Fibroblast of lung (primary cell): ENCODE measurements at regions not wholly inside any gene's neighbourhood (a gene's known extent, or its start where the extent isn't known, plus 50 kb on each side); places are given as distances from the start of the nearest gene placed in this dataset.

Source experiments
- DNase-seq, 2 donors: peaks; one replicate each; pipeline versions ENCODE4 v3.0.0 to v3.0.0-alpha.2; 2010; ENCODE audit warnings: low read depth in 2 of 2
- H2AFZ ChIP-seq: 2 replicates; pipeline ENCODE4 v1.5.1; 2012; ENCODE audit warnings: low read length, control low read depth, inconsistent platforms
- H3K27ac ChIP-seq: 2 replicates; pipeline ENCODE4 v1.5.1; 2011; ENCODE audit warnings: low read length, control low read depth; ENCODE audit not compliant: insufficient read depth
- H3K27me3 ChIP-seq: 2 replicates; pipeline ENCODE4 v1.5.1; 2011; ENCODE audit warnings: mild to moderate bottlenecking, low read length; ENCODE audit not compliant: control insufficient read depth, insufficient read depth
- H3K36me3 ChIP-seq: 2 replicates; pipeline ENCODE4 v1.5.1; 2011; ENCODE audit warnings: low read length; ENCODE audit not compliant: control insufficient read depth, insufficient read depth
- H3K4me1 ChIP-seq: 2 replicates; pipeline ENCODE4 v1.5.1; 2011; ENCODE audit warnings: low read length; ENCODE audit not compliant: control insufficient read depth, insufficient read depth; ENCODE audit errors: extremely low read depth
- H3K4me2 ChIP-seq: 2 replicates; pipeline ENCODE4 v1.5.1; 2011; ENCODE audit warnings: low read length, control low read depth; ENCODE audit not compliant: insufficient read depth; ENCODE audit errors: extremely low read depth
- H3K4me3 ChIP-seq, 4 experiments: fragments of 200-600 bp in 1 of 4; sonication (generic) in 1 of 4; replicated peaks in 1 of 4; 2 replicates each; pipeline ENCODE4 v1.5.1; 2011 to 2016; ENCODE audit warnings: low read length in 4 of 4, low read depth in 3 of 4, mild to moderate bottlenecking in 3 of 4, control low read depth in 2 of 4, inconsistent platforms in 1 of 4, mixed read lengths in 1 of 4; ENCODE audit not compliant: insufficient read depth in 1 of 4; ENCODE audit errors: control extremely low read depth in 1 of 4
- H3K79me2 ChIP-seq: 2 replicates; pipeline ENCODE4 v1.5.1; 2012; ENCODE audit warnings: mild to moderate bottlenecking, low read length, inconsistent platforms; ENCODE audit not compliant: control insufficient read depth, insufficient read depth
- H3K9ac ChIP-seq: 2 replicates; pipeline ENCODE4 v1.5.1; 2011; ENCODE audit warnings: mild to moderate bottlenecking, low read length, control low read depth; ENCODE audit not compliant: insufficient read depth
- H3K9me3 ChIP-seq: 2 replicates; pipeline ENCODE4 v1.5.1; 2012; ENCODE audit warnings: low read depth, low read length; ENCODE audit not compliant: control insufficient read depth, insufficient read depth
- H4K20me1 ChIP-seq: 2 replicates; pipeline ENCODE4 v1.5.1; 2011; ENCODE audit warnings: low read length; ENCODE audit not compliant: control insufficient read depth, insufficient read depth; ENCODE audit errors: extremely low read depth
- CTCF ChIP-seq, 2 donors: IDR thresholded peaks in 1 of 2; conservative IDR thresholded peaks in 1 of 2; 1 replicate in 1 of 2; 2 replicates in 1 of 2; pipeline ENCODE4 v1.5.1; 2011 to 2012; ENCODE audit warnings: low read length in 2 of 2, control low read depth in 1 of 2, inconsistent platforms in 1 of 2, low read depth in 1 of 2, mild to moderate bottlenecking in 1 of 2
- EZH2 ChIP-seq: IDR thresholded peaks from 2 replicates; pipeline ENCODE4 v1.5.1; 2012; ENCODE audit warnings: low read length, control low read depth, mild to moderate bottlenecking; ENCODE audit errors: missing control alignments

GRCh38 chr6:4486568-4487315 lies 289.5 kb upstream of the CDYL start:
- Histone ChIP-seq H3K4me1 (no peaks in the 10 kb centered on the region), H3K27ac (no peak overlapping the region), H3K9me3 (no peaks in the 10 kb centered on the region), H3K36me3 (no peaks in the 10 kb centered on the region), H2AFZ (no peak overlapping the region), H3K4me3 (no peak overlapping the region), H3K9ac (no peak overlapping the region), H3K4me2 (no peak overlapping the region), H3K79me2 (no peaks in the 10 kb centered on the region), H3K27me3 (no peaks in the 10 kb centered on the region), H4K20me1 (no peaks in the 10 kb centered on the region)
- peak in 1 of 2 donors; percentile 26 for DNase-seq
- no peak for TF ChIP-seq EZH2
- TF ChIP-seq CTCF (conservative IDR thresholded peaks at IDR 0.05 in 1 of 2, IDR thresholded peaks at IDR 0.05 in 1 of 2; ENCODE audit: low read depth in 1 of 2, low read length in 2 of 2), result no peak

GRCh38 chr6:4485735-4486134 lies 290.5 kb upstream of the CDYL start:
- H3K36me3 ChIP-seq, result no peaks in the 10 kb centered on the region
- H3K27ac ChIP-seq, result no peak overlapping the region
- H3K4me3 ChIP-seq, result no peak overlapping the region
- no peaks in the 10 kb centered on the region for H3K9me3 ChIP-seq
- no peaks in the 10 kb centered on the region for H3K79me2 ChIP-seq
- no peaks in the 10 kb centered on the region for H4K20me1 ChIP-seq
- H3K9ac ChIP-seq, result no peak overlapping the region
- no peak for DNase-seq
- no peaks in the 10 kb centered on the region for H3K4me1 ChIP-seq
- H2AFZ ChIP-seq, result no peak overlapping the region
- TF ChIP-seq EZH2, result no peak
- TF ChIP-seq CTCF (conservative IDR thresholded peaks at IDR 0.05 in 1 of 2, IDR thresholded peaks at IDR 0.05 in 1 of 2; ENCODE audit: low read depth in 1 of 2, low read length in 2 of 2), result no peak
- H3K4me2 ChIP-seq, result no peak overlapping the region
- no peaks in the 10 kb centered on the region for H3K27me3 ChIP-seq

GRCh38 chr6:4482461-4482860 lies 293.7 kb upstream of the CDYL start:
- Histone ChIP-seq H3K27ac (no peak overlapping the region), H3K4me1 (no peaks in the 10 kb centered on the region), H3K27me3 (no peaks in the 10 kb centered on the region), H3K9ac (no peak overlapping the region), H3K79me2 (no peaks in the 10 kb centered on the region), H4K20me1 (no peaks in the 10 kb centered on the region), H3K4me2 (no peak overlapping the region), H2AFZ (no peak overlapping the region), H3K4me3 (no peak overlapping the region), H3K36me3 (no peaks in the 10 kb centered on the region), H3K9me3 (no peaks in the 10 kb centered on the region)
- no peak for TF ChIP-seq EZH2
- no peak for TF ChIP-seq CTCF (conservative IDR thresholded peaks at IDR 0.05 in 1 of 2, IDR thresholded peaks at IDR 0.05 in 1 of 2; ENCODE audit: low read depth in 1 of 2, low read length in 2 of 2)
- no peak for DNase-seq
